ENCODE measurements at regions not wholly inside any gene's neighbourhood (a gene's known extent, or its start where the extent isn't known, plus 50 kb on each side); places are given as distances from the start of the nearest gene placed in this dataset.

DNA sequence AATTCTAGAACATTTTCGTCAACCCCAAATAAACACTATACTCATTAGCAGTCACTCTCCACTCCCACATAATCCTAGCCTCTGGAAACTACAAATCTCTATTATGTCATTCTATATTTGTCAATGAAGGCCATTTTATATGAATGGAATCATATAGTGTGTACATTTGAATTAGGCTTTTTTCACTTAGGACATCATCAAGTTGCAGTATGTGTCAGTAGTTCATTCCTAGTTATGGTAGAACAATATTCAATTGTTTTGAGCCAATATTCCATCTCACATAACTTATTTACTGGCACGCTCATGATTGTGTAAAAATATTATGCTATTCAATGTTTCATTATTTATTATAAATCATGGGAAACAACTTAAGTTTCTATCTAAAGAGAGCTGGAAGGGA lies 1610.4 kb upstream of the MIR17HG start:
- TF ChIP-seq, protein P1, sequence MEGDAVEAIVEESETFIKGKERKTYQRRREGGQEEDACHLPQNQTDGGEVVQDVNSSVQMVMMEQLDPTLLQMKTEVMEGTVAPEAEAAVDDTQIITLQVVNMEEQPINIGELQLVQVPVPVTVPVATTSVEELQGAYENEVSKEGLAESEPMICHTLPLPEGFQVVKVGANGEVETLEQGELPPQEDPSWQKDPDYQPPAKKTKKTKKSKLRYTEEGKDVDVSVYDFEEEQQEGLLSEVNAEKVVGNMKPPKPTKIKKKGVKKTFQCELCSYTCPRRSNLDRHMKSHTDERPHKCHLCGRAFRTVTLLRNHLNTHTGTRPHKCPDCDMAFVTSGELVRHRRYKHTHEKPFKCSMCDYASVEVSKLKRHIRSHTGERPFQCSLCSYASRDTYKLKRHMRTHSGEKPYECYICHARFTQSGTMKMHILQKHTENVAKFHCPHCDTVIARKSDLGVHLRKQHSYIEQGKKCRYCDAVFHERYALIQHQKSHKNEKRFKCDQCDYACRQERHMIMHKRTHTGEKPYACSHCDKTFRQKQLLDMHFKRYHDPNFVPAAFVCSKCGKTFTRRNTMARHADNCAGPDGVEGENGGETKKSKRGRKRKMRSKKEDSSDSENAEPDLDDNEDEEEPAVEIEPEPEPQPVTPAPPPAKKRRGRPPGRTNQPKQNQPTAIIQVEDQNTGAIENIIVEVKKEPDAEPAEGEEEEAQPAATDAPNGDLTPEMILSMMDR (conservative IDR thresholded peaks at IDR 0.05; ENCODE audit: low read depth, low read length), result no peak
- TF ChIP-seq EZH2 (IDR thresholded peaks at IDR 0.05; ENCODE audit: borderline replicate concordance, low read depth, low read length, poor library complexity, severe bottlenecking), result no peak

All from A673 (cell line).